LNCaP clone FGC (cell line): ENCODE measurements at regions not wholly inside any gene's neighbourhood (a gene's known extent, or its start where the extent isn't known, plus 50 kb on each side); places are given as distances from the start of the nearest gene placed in this dataset.

ENCODE experiments used
- DNase-seq: peaks from one replicate; pipeline ENCODE4 v3.0.0-alpha.2; 2011; ENCODE audit warnings: low read depth
- H3K4me3 ChIP-seq: 2 replicates; pipeline ENCODE4 v1.5.1; 2011; ENCODE audit warnings: mild to moderate bottlenecking, low read depth, low read length, control low read depth
- TF ChIP-seq, protein P1 (sequence below): IDR thresholded peaks from 2 replicates; pipeline ENCODE4 v1.5.1; 2012; ENCODE audit warnings: mild to moderate bottlenecking; ENCODE audit not compliant: control insufficient read depth, insufficient read depth; ENCODE audit errors: extremely low read depth

- no peak overlapping the region for H3K4me3 ChIP-seq
- no peak for DNase-seq
- TF ChIP-seq, protein P1, sequence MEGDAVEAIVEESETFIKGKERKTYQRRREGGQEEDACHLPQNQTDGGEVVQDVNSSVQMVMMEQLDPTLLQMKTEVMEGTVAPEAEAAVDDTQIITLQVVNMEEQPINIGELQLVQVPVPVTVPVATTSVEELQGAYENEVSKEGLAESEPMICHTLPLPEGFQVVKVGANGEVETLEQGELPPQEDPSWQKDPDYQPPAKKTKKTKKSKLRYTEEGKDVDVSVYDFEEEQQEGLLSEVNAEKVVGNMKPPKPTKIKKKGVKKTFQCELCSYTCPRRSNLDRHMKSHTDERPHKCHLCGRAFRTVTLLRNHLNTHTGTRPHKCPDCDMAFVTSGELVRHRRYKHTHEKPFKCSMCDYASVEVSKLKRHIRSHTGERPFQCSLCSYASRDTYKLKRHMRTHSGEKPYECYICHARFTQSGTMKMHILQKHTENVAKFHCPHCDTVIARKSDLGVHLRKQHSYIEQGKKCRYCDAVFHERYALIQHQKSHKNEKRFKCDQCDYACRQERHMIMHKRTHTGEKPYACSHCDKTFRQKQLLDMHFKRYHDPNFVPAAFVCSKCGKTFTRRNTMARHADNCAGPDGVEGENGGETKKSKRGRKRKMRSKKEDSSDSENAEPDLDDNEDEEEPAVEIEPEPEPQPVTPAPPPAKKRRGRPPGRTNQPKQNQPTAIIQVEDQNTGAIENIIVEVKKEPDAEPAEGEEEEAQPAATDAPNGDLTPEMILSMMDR = no peak
Observed at GRCh38 chr2:13052547-13052946, 335.8 kb downstream of the TRIB2 start.

DNA sequence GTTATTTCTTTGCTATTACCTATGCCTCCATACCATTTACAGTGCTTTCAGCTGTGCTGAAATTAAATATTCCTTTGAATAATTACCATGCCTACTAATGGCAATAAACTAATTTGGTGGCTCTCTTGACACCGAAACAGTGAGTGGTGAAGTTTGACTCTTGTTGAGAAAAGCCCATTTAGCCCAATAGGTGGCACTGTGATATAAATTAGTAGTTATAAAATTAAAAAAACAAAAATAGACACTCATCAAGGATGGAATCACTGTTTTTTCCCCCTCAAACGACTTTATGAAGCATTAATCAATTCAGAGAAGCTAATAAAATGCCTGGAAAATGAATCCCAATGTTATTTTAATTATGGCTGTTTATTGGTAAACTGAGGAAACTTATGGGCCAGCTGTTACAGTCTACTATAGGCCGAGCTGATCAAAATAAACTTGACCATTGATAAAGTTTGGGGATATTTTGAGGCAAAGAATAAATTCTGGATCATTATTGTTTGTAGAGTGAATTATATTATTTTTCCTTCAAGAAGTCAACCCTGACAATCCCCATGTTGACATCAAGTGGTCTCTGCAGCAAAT is 339.6 kb downstream of the TRIB2 start:
- no peak overlapping the region for H3K4me3 ChIP-seq
- DNase-seq = no peak
- TF ChIP-seq, protein P1 = peak; percentile 55

- H3K4me3 ChIP-seq = no peak overlapping the region
- TF ChIP-seq, protein P1 = no peak
- DNase-seq = no peak
Observed at GRCh38 chr2:13057671-13058070, 340.9 kb downstream of the TRIB2 start.

DNA sequence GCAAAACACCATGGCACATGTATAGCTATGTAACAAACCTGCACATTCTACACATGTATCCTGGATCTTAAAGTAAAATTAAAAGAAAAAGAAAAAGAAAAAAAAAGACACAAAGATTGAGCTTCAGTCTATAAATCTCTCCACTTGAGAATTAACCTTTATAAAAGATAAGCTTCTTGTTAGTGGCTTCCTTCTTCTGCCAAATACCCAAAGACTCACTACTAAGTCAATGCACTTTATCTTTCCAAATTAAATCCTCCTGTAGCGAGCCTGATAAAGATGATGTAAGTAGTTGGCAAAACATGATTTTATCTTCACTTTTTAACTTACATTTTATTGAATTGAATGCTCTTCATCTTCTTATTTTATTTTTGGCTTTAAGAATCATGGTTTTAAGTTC is 349.9 kb downstream of the TRIB2 start:
- no peak for DNase-seq
- H3K4me3 ChIP-seq = no peak overlapping the region
- TF ChIP-seq, protein P1 = no peak

GRCh38 chr2:13067508-13067907 is 350.8 kb downstream of the TRIB2 start:
- DNase-seq = no peak
- no peak overlapping the region for H3K4me3 ChIP-seq
- TF ChIP-seq, protein P1 = no peak

DNA sequence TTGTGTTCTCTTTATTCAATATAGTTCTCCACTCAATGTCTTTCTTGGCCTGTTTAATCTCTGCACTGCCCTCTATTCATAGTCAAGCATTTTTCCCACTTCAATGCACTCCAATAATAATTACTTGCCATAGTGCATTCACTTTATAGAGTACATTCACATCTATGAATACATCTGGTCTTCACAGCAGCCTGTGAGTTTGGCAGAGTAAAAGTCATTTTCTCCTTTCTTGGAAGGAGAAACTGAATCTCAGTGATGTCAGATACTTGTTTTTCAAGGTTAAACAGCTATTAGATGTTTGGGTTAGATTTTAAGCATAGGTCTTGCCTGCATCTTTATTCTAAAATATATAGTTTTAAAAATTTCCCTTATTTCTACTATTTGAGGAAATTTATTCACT is 373.2 kb downstream of the TRIB2 start:
- TF ChIP-seq, protein P1 = no peak
- no peak for DNase-seq
- H3K4me3 ChIP-seq = no peak overlapping the region

- no peak overlapping the region for H3K4me3 ChIP-seq
- DNase-seq = no peak
- TF ChIP-seq, protein P1 = no peak
Observed at GRCh38 chr2:13091455-13091854, 374.7 kb downstream of the TRIB2 start.
